K562 (cell line): ENCODE measurements at regions not wholly inside any gene's neighbourhood (a gene's known extent, or its start where the extent isn't known, plus 50 kb on each side); places are given as distances from the start of the nearest gene placed in this dataset.

ENCODE experiments used
- ATAC-seq: fragments of 200-7000 bp; cut with Tn5 transposase; 3 replicates; pipeline ENCODE4 v1.9.1; 2020; ENCODE audit warnings: moderate library complexity
- BruUV-seq: library from RNA; stranded (reverse); fragments of 400-500 nt; replicated peaks from 2 replicates; lab custom pipeline; 2021; lab: Mats Ljungman, UMichigan
- CTCF ChIA-PET: fragments of 300-600 bp; formaldehyde crosslinking; extraction: SDS; loops from one replicate; lab custom pipeline; 2021; ENCODE audit warnings: low intra/inter-chr PET ratio; lab: Yijun Ruan, JAX
- POLR2A ChIA-PET: fragments of 300-600, 350-650 bp; sonication (Branson Sonifier 250); formaldehyde crosslinking; extraction: SDS; loops from one replicate; lab custom pipeline; 2021; ENCODE audit warnings: antibody characterized with exemption, inconsistent platforms; lab: Yijun Ruan, JAX
- DNase-seq, 4 experiments: peaks; one replicate each; pipeline versions ENCODE4 v3.0.0 to v3.0.0-alpha.2; 2011 to 2018; ENCODE audit warnings: low spot score in 3 of 4, mixed read lengths in 3 of 4; ENCODE audit errors: extremely low read depth in 1 of 4
- FAIRE-seq: peaks from 2 replicates; lab custom pipeline; 2011; peaks lifted over from hg19 to GRCh38; lab: Jason Lieb, UNC
- H2AFZ ChIP-seq: 2 replicates; pipeline ENCODE4 v1.6.0; 2011; ENCODE audit warnings: low read depth, low read length, control low read depth, inconsistent platforms
- H3K27ac ChIP-seq: fragments of 200-600 bp; 3 replicates; pipeline ENCODE4 v1.8.0; 2011; ENCODE audit warnings: low read depth, mild to moderate bottlenecking, control low read depth, inconsistent platforms, low read length, moderate library complexity, mixed read lengths; ENCODE audit errors: extremely low read depth
- H3K27me3 ChIP-seq, 2 experiments: fragments of 300-600 bp in 1 of 2; 2 replicates in 1 of 2; 3 replicates in 1 of 2; pipeline versions ENCODE4 v1.6.0 to v1.8.0; 2011; ENCODE audit warnings: inconsistent platforms in 2 of 2, low read length in 2 of 2, mild to moderate bottlenecking in 1 of 2, mixed read lengths in 1 of 2, moderate library complexity in 1 of 2; ENCODE audit not compliant: control insufficient read depth in 2 of 2, insufficient read depth in 2 of 2
- H3K36me3 ChIP-seq: fragments of 300-600 bp; 3 replicates; pipeline ENCODE4 v1.8.0; 2011; ENCODE audit warnings: mild to moderate bottlenecking, low read length, inconsistent platforms; ENCODE audit not compliant: control insufficient read depth, insufficient read depth
- H3K4me1 ChIP-seq, 2 experiments: fragments of 200-600 bp in 1 of 2; replicated peaks in 1 of 2; 2 replicates in 1 of 2; 3 replicates in 1 of 2; pipeline versions ENCODE4 v1.5.1 to v1.8.0; 2011; ENCODE audit warnings: inconsistent platforms in 2 of 2, low read length in 2 of 2, mild to moderate bottlenecking in 1 of 2, mixed read lengths in 1 of 2, moderate library complexity in 1 of 2; ENCODE audit not compliant: control insufficient read depth in 2 of 2, insufficient read depth in 2 of 2
- H3K4me2 ChIP-seq: 2 replicates; pipeline ENCODE4 v1.6.1; 2011; ENCODE audit warnings: low read length, control low read depth, inconsistent platforms, mixed read lengths; ENCODE audit not compliant: insufficient read depth
- H3K4me3 ChIP-seq: fragments of 200-600 bp; sonication (generic), shearing (Covaris generic); 2 replicates; pipeline ENCODE4 v1.5.1; 2016; ENCODE audit warnings: control low read depth, inconsistent platforms
- H3K79me2 ChIP-seq: fragments of 200-600 bp; 3 replicates; pipeline ENCODE4 v1.8.0; 2011; ENCODE audit warnings: low read length, inconsistent platforms; ENCODE audit not compliant: control insufficient read depth, insufficient read depth
- H3K9ac ChIP-seq, 2 experiments: 2 replicates each; pipeline versions ENCODE4 v1.6.0 to v1.6.1; 2011; ENCODE audit warnings: low read depth in 2 of 2, low read length in 2 of 2, control low read depth in 1 of 2, inconsistent platforms in 1 of 2, mild to moderate bottlenecking in 1 of 2, mixed read lengths in 1 of 2; ENCODE audit not compliant: insufficient read depth in 1 of 2
- H3K9me1 ChIP-seq: one replicate; pipeline ENCODE4 v1.6.0; 2011; ENCODE audit warnings: inconsistent platforms, mild to moderate bottlenecking, low read length, moderate library complexity; ENCODE audit not compliant: control insufficient read depth, insufficient read depth
- H3K9me3 ChIP-seq: replicated peaks from 2 replicates; pipeline ENCODE4 v1.5.1; 2011; ENCODE audit warnings: low read depth, low read length, inconsistent platforms; ENCODE audit not compliant: control insufficient read depth, insufficient read depth
- H4K20me1 ChIP-seq: replicated peaks from 2 replicates; pipeline ENCODE4 v1.6.1; 2011; ENCODE audit warnings: low read length, inconsistent platforms, mixed read lengths; ENCODE audit not compliant: control insufficient read depth, insufficient read depth
- ADNP ChIP-seq: fragments of 200-800 bp; sonication (Bioruptor generic); IDR thresholded peaks from 2 replicates; pipeline ENCODE4 v1.6.1; 2016; ENCODE audit warnings: missing genetic modification characterization, missing compliant biosample characterization
- BACH1 ChIP-seq: fragments of 200-800 bp; sonication (Bioruptor generic); IDR thresholded peaks from 2 replicates; pipeline ENCODE4 v1.6.1; 2016; ENCODE audit warnings: missing genetic modification characterization, missing compliant biosample characterization
- BCL6 ChIP-seq: fragments of 250-450 bp; sonication (Bioruptor Pico); IDR thresholded peaks from 2 replicates; pipeline ENCODE4 v1.4.0; 2020
- DPF2 ChIP-seq: fragments of 450-650 bp; IDR thresholded peaks from 2 replicates; pipeline ENCODE4 v1.6.1; 2016
- HMG20B ChIP-seq: fragments of 250-450 bp; sonication (Bioruptor Pico); IDR thresholded peaks from 2 replicates; pipeline ENCODE4 v1.5.0; 2021; ENCODE audit warnings: mild to moderate bottlenecking
- NCOA2 ChIP-seq, 2 experiments: fragments of 450-650 bp; IDR thresholded peaks; 2 replicates each; pipeline ENCODE4 v1.6.1; 2018; ENCODE audit warnings: mild to moderate bottlenecking in 2 of 2, moderate library complexity in 1 of 2; ENCODE audit not compliant: partially characterized antibody in 2 of 2
- PYGO2 ChIP-seq: fragments of 450-650 bp; IDR thresholded peaks from 2 replicates; pipeline ENCODE4 v1.6.1; 2016; ENCODE audit warnings: mild to moderate bottlenecking, missing genetic modification characterization, moderate library complexity, missing compliant biosample characterization
- SRF ChIP-seq, 2 experiments: fragments of 250-450, 450-650 bp in 1 of 2; sonication (Bioruptor Pico) in 1 of 2; sonication (generic) in 1 of 2; formaldehyde crosslinking; IDR thresholded peaks; 2 replicates each; pipeline versions ENCODE4 v1.5.0 to v1.5.1; 2020 to 2022; ENCODE audit warnings: mild to moderate bottlenecking in 1 of 2, missing genetic modification reagents in 1 of 2
- THRA ChIP-seq: fragments of 450-650 bp; IDR thresholded peaks from 2 replicates; pipeline ENCODE4 v1.6.1; 2017; ENCODE audit warnings: mild to moderate bottlenecking, moderate library complexity
- ZNF232 ChIP-seq: sonication (generic); formaldehyde crosslinking; IDR thresholded peaks from 2 replicates; pipeline ENCODE4 v1.8.0; 2022; ENCODE audit warnings: mild to moderate bottlenecking, missing genetic modification reagents
- WGBS: fragments of 100-300 bp; shearing (Covaris generic); methylation state at CpG from one replicate; pipeline ENCODE4 v1.1.6; 2016; ENCODE audit warnings: low coverage, mixed read lengths; ENCODE audit not compliant: insufficient coverage; ENCODE audit errors: missing lambda C conversion rate; 5-methylcytosine and 5-hydroxymethylcytosine counted together
- in situ Hi-C: fragments of 300-500 bp; cut with MboI; formaldehyde crosslinking; loops from 4 replicates; pipeline ENCODE4 v1.15.0; 2018; ENCODE audit warnings: inconsistent platforms, mixed read lengths
- intact Hi-C: fragments of 100-400 bp; cut with micrococcal nuclease; formaldehyde crosslinking; loops from 2 replicates; pipeline ENCODE4 v1.14.2; 2022
- TF ChIP-seq, protein P1 (sequence below), 2 experiments: fragments of 450-650 bp; IDR thresholded peaks; 2 replicates each; pipeline ENCODE4 v1.6.1; 2016; ENCODE audit warnings: mild to moderate bottlenecking in 2 of 2, borderline replicate concordance in 1 of 2, low read depth in 1 of 2, moderate library complexity in 1 of 2

GRCh38 chr2:116180072-116180471, 1634.4 kb upstream of the DDX18 start:
- CTCF ChIA-PET, result no interaction called here
- H2AFZ ChIP-seq, result no peak overlapping the region
- WGBS, result 0% methylated on average over 3 of the region's 3 CpGs
- no peak overlapping the region for H3K27ac ChIP-seq
- H3K9ac ChIP-seq, result no peak overlapping the region
- H3K4me3 ChIP-seq, result no peak overlapping the region
- no peak overlapping the region for H3K4me2 ChIP-seq
- H3K9me1 ChIP-seq, result no peaks in the 10 kb centered on the region
- no peaks in the 10 kb centered on the region for H3K79me2 ChIP-seq
- no peaks in the 10 kb centered on the region for H3K27me3 ChIP-seq
- no TSS peak for BruUV-seq
- no peaks in the 10 kb centered on the region for H3K9me3 ChIP-seq
- FAIRE-seq (no peak), DNase-seq (no peak), ATAC-seq (no peak)
- no peaks in the 10 kb centered on the region for H3K36me3 ChIP-seq
- in situ Hi-C loops, result no loop called here
- H4K20me1 ChIP-seq, result no peaks in the 10 kb centered on the region
- no peak for TF ChIP-seq PYGO2 (tag)
- TF ChIP-seq, protein P1, sequence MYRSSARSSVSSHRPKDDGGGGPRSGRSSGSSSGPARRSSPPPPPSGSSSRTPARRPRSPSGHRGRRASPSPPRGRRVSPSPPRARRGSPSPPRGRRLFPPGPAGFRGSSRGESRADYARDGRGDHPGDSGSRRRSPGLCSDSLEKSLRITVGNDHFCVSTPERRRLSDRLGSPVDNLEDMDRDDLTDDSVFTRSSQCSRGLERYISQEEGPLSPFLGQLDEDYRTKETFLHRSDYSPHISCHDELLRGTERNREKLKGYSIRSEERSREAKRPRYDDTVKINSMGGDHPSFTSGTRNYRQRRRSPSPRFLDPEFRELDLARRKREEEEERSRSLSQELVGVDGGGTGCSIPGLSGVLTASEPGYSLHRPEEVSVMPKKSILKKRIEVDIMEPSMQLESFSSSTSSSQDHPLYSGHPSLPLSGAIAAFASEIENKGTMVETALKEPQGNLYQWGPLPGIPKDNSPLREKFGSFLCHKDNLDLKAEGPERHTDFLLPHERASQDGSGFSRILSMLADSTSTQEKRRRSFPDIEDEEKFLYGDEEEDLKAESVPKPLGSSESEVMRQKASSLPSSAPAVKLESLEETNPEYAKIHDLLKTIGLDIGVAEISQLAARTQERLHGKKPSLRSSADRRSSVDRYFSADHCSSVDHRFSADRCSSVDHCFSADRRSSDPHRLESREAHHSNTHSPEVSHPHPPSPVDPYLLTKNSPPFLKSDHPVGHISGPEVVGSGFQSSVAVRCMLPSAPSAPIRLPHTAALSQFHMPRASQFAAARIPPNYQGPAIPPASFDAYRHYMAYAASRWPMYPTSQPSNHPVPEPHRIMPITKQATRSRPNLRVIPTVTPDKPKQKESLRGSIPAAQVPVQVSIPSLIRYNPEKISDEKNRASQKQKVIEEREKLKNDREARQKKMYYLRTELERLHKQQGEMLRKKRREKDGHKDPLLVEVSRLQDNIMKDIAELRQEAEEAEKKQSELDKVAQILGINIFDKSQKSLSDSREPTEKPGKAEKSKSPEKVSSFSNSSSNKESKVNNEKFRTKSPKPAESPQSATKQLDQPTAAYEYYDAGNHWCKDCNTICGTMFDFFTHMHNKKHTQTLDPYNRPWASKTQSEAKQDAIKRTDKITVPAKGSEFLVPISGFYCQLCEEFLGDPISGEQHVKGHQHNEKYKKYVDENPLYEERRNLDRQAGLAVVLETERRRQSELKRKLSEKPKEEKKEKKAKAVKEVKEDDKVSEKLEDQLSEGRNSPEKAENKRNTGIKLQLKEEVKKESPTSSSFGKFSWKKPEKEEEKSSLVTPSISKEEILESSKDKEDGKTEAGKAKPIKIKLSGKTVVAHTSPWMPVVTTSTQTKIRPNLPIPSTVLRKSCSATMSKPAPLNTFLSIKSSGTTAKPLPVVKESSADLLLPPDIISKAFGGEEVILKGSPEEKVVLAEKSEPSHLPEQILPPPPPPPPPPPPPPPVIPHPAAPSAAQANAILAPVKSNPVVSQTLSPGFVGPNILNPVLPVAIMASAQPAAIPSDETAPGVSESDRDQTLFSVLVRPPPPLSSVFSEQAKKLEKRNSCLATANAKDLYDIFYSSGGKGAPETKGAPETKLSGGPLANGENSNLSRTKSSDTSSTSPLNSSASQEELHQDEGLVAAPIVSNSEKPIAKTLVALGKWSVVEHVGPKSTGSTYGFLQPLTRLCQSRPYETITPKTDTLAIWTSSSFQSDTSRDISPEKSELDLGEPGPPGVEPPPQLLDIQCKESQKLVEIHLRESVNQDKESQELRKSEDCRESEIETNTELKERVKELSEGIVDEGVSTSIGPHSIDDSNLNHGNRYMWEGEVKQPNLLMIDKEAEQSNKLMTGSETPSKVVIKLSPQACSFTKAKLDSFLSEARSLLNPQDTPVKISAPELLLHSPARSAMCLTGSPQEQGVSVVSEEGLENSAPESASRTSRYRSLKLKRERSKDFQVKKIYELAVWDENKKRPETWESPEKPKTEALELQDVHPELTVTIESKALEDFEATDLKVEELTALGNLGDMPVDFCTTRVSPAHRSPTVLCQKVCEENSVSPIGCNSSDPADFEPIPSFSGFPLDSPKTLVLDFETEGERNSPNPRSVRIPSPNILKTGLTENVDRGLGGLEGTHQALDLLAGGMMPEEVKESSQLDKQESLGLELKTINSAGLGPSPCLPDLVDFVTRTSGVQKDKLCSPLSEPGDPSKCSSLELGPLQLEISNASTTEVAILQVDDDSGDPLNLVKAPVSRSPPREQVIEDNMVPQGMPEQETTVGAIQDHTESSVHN (IDR thresholded peaks at IDR 0.05; ENCODE audit: borderline replicate concordance in 1 of 2, low read depth in 1 of 2), result no peak
- no peak for TF ChIP-seq ZNF232 (CRISPR knock-in tag)
- TF ChIP-seq THRA, result no peak
- TF ChIP-seq BCL6 (CRISPR knock-in tag), result no peak
- TF ChIP-seq DPF2, result no peak
- TF ChIP-seq HMG20B (CRISPR knock-in tag), result no peak
- TF ChIP-seq SRF (CRISPR knock-in tag; IDR thresholded peaks at IDR 0.05), result no peak
- no peak for TF ChIP-seq BACH1
- no peak for TF ChIP-seq NCOA2 (IDR thresholded peaks at IDR 0.05; ENCODE audit: partially characterized antibody in 2 of 2)
- TF ChIP-seq ADNP, result no peak
- intact Hi-C loops, result no loop called here
- H3K4me1 ChIP-seq, result no peaks in the 10 kb centered on the region
- POLR2A ChIA-PET, result no interaction called here
